Endodermal cell (in vitro differentiated cells): ENCODE measurements at regions not wholly inside any gene's neighbourhood (a gene's known extent, or its start where the extent isn't known, plus 50 kb on each side); places are given as distances from the start of the nearest gene placed in this dataset.

Source experiments
- DNase-seq: peaks from one replicate; pipeline ENCODE4 v3.0.0-alpha.2; 2017
- H3K27ac ChIP-seq: 2 replicates; pipeline ENCODE4 v1.5.1; 2013; ENCODE audit warnings: mild to moderate bottlenecking, low read depth, low read length, moderate library complexity
- H3K27me3 ChIP-seq: 2 replicates; pipeline ENCODE4 v1.6.1; 2013; ENCODE audit warnings: mild to moderate bottlenecking, low read length, moderate library complexity; ENCODE audit not compliant: insufficient read depth, control insufficient read depth, poor library complexity, severe bottlenecking
- H3K36me3 ChIP-seq: 2 replicates; pipeline ENCODE4 v1.7.0; 2013; ENCODE audit warnings: mild to moderate bottlenecking, low read length, moderate library complexity; ENCODE audit not compliant: control insufficient read depth, insufficient read depth
- H3K4me1 ChIP-seq: one replicate; pipeline ENCODE4 v1.7.0; 2013; ENCODE audit warnings: low read length; ENCODE audit not compliant: control insufficient read depth, insufficient read depth
- H3K4me3 ChIP-seq: 2 replicates; pipeline ENCODE4 v1.5.1; 2013; ENCODE audit warnings: mild to moderate bottlenecking, low read length, moderate library complexity
- H3K9ac ChIP-seq: 2 replicates; pipeline ENCODE4 v1.6.1; 2013; ENCODE audit warnings: mild to moderate bottlenecking, low read length, moderate library complexity; ENCODE audit not compliant: poor library complexity, severe bottlenecking; ENCODE audit errors: extremely low read depth
- H3K9me3 ChIP-seq: 2 replicates; pipeline ENCODE4 v1.6.1; 2013; ENCODE audit warnings: mild to moderate bottlenecking, low read length, moderate library complexity; ENCODE audit not compliant: control insufficient read depth
- H3K27ac Mint-ChIP-seq: 2 replicates; pipeline ENCODE4 v1.8.0; 2020; ENCODE audit warnings: mixed read lengths
- H3K27me3 Mint-ChIP-seq: 2 replicates; pipeline ENCODE4 v1.8.0; 2021; ENCODE audit warnings: mild to moderate bottlenecking, mixed read lengths; ENCODE audit not compliant: insufficient read depth
- H3K36me3 Mint-ChIP-seq: 2 replicates; pipeline ENCODE4 v1.8.0; 2020; ENCODE audit warnings: low read depth, mixed read lengths
- H3K4me1 Mint-ChIP-seq: 2 replicates; pipeline ENCODE4 v1.8.0; 2020; ENCODE audit warnings: mixed read lengths
- H3K4me3 Mint-ChIP-seq: 2 replicates; pipeline ENCODE4 v1.8.0; 2020; ENCODE audit warnings: mild to moderate bottlenecking, moderate library complexity, mixed read lengths
- H3K9me3 Mint-ChIP-seq: 2 replicates; pipeline ENCODE4 v1.8.0; 2020; ENCODE audit warnings: mild to moderate bottlenecking, mixed read lengths
- WGBS, 2 experiments: methylation state at CpG; one replicate each; pipeline versions ENCODE4 v1.1.5 to v1.1.7; 2013; ENCODE audit warnings: missing lambda C conversion rate in 2 of 2, mixed read lengths in 1 of 2; ENCODE audit not compliant: insufficient coverage in 1 of 2, insufficient read length in 1 of 2; 5-methylcytosine and 5-hydroxymethylcytosine counted together
- TF ChIP-seq, protein P1 (sequence below): fragments of 200-600 bp; sonication (generic); conservative IDR thresholded peaks from 2 replicates; pipeline ENCODE4 v1.5.0; 2021; ENCODE audit warnings: antibody characterized with exemption, mild to moderate bottlenecking

DNA sequence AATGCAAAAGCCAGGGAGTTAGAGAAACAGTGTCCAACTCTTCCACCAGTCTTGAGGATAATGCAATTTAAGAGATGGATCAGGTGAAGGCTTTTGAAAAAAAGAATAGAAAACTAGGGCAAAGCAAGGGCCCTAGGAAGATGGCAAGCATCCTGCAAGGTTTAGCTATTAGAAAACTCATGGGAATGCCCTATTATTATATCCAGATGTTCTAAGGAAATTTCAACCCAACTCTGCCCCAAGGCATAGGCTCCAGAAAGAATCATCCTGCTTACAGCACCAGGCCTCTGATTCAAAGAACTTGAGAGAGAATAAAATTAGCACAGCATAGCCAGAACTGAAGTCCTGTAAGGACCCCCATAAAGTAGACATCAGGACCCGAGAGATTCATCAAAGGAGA, 68.1 kb downstream of the EN1 start:
- 88 to 89% methylated on average over 1 of the region's 1 CpG for WGBS, 2 experiments
- TF ChIP-seq, protein P1, sequence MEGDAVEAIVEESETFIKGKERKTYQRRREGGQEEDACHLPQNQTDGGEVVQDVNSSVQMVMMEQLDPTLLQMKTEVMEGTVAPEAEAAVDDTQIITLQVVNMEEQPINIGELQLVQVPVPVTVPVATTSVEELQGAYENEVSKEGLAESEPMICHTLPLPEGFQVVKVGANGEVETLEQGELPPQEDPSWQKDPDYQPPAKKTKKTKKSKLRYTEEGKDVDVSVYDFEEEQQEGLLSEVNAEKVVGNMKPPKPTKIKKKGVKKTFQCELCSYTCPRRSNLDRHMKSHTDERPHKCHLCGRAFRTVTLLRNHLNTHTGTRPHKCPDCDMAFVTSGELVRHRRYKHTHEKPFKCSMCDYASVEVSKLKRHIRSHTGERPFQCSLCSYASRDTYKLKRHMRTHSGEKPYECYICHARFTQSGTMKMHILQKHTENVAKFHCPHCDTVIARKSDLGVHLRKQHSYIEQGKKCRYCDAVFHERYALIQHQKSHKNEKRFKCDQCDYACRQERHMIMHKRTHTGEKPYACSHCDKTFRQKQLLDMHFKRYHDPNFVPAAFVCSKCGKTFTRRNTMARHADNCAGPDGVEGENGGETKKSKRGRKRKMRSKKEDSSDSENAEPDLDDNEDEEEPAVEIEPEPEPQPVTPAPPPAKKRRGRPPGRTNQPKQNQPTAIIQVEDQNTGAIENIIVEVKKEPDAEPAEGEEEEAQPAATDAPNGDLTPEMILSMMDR: no peak
- DNase-seq: no peak

DNA sequence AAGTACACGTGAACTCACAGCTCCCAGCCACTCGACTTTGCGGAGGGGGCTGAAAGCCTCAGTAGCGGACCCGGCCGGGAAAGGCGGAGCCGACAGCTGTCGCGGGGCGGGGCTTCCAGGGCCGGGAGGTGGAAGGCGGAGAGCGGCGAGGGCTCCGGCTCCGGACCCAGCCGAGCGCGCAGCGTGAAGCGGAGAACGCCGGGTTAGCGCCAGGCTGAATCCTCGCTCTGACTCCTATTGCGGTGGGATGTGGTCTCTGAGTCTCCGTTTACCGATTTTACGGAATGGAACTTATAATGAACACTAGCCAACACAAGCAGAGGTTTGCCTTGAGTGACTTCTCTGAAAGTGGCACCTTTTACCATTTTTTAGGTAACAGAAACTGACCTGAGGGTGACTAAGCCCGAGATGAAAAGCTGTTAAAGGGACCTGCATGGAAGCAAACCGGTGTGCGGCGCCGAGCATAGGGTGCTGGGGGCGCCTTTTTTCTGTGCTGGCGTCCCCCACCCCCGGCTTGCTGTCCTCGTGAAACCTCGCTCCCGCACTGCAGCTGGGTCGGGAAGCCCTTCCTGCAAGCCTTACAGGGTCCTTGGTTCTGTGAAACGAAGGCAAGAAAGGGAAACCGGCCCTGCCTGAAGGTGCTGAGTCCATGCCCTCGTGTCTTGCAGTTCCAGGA, 72.9 kb downstream of the EN1 start:
- WGBS, 2 experiments: 0 to 2% methylated on average over 17 to 45 of the region's 45 CpGs
- no peaks in the 10 kb centered on the region for H3K4me1 ChIP-seq

More for the DNA sequence above, 68.1 kb downstream of the EN1 start:
- Histone ChIP-seq H3K9me3 (no peaks in the 10 kb centered on the region), H3K4me3 (no peak overlapping the region), H3K27me3 (peaks cover 31% of the 10 kb centered on the region), H3K9ac (no peak overlapping the region), H3K27ac (no peak overlapping the region), H3K36me3 (no peaks in the 10 kb centered on the region), H3K4me1 (no peaks in the 10 kb centered on the region)
- peaks cover 64% of the 10 kb centered on the region for H3K27me3 Mint-ChIP-seq
- no peak overlapping the region for H3K27ac Mint-ChIP-seq
- H3K9me3 Mint-ChIP-seq: no peaks in the 10 kb centered on the region
- no peaks in the 10 kb centered on the region for H3K36me3 Mint-ChIP-seq
- H3K4me3 Mint-ChIP-seq: no peak overlapping the region
- no peaks in the 10 kb centered on the region for H3K4me1 Mint-ChIP-seq

DNA sequence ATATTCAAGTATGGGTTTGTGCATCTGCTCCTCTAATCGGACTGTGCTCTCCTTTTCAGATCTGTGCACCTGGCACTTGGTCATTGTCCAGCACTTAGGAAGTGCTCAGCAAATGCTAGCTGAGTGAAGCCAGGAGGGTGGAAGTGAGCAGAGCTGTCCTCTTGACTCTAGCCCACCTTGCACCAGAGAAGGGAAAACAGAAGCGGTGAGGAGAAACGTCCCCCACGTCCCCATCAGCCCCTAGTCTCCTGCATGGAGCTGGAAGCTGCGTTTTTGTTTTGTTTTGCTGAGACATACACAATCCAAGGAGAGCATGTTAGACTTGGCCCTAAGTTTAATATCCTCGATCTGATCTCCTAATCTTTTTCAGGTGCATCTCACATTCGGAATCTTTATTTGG, 73.6 kb downstream of the EN1 start:
- Mint-ChIP-seq H3K27ac (no peak overlapping the region), H3K9me3 (no peaks in the 10 kb centered on the region), H3K27me3 (peaks cover 81% of the 10 kb centered on the region), H3K36me3 (no peaks in the 10 kb centered on the region), H3K4me1 (no peaks in the 10 kb centered on the region), H3K4me3 (no peak overlapping the region)
- Histone ChIP-seq H3K4me1 (no peaks in the 10 kb centered on the region), H3K36me3 (no peaks in the 10 kb centered on the region), H3K9ac (no peak overlapping the region), H3K27ac (no peak overlapping the region), H3K9me3 (no peaks in the 10 kb centered on the region), H3K27me3 (peaks cover 69% of the 10 kb centered on the region), H3K4me3 (peak overlapping the region; percentile 90)
- DNase-seq: no peak
- TF ChIP-seq, protein P1: no peak
- WGBS, 2 experiments: 68 to 80% methylated on average over 7 of the region's 7 CpGs

More for the DNA sequence above, 72.9 kb downstream of the EN1 start:
- no peak overlapping the region for H3K27ac Mint-ChIP-seq
- no peaks in the 10 kb centered on the region for H3K36me3 ChIP-seq
- no peaks in the 10 kb centered on the region for H3K36me3 Mint-ChIP-seq
- DNase-seq: peak; percentile 89
- H3K9me3 Mint-ChIP-seq: no peaks in the 10 kb centered on the region
- peak overlapping the region; percentile 54 for H3K4me3 Mint-ChIP-seq
- H3K9ac ChIP-seq: no peak overlapping the region
- H3K27me3 ChIP-seq: peaks cover 72% of the 10 kb centered on the region
- peaks cover 81% of the 10 kb centered on the region for H3K27me3 Mint-ChIP-seq
- peak overlapping the region; percentile 90 for H3K4me3 ChIP-seq
- TF ChIP-seq, protein P1: no peak
- no peaks in the 10 kb centered on the region for H3K9me3 ChIP-seq
- no peaks in the 10 kb centered on the region for H3K4me1 Mint-ChIP-seq
- no peak overlapping the region for H3K27ac ChIP-seq
